ENCODE measurements at regions not wholly inside any gene's neighbourhood (a gene's known extent, or its start where the extent isn't known, plus 50 kb on each side); places are given as distances from the start of the nearest gene placed in this dataset.

- no peak for DNase-seq
These were observed 149.9 kb downstream of the SHQ1 start for GRCh38 chr3:72698154-72698917.

GRCh38 chr3:72697717-72698116 is 150.5 kb downstream of the SHQ1 start:
- no peak for DNase-seq

- DNase-seq, result no peak
These were observed 151.4 kb downstream of the SHQ1 start for GRCh38 chr3:72696815-72697214.

- DNase-seq, result no peak
These were observed 153.8 kb downstream of the SHQ1 start for GRCh38 chr3:72694398-72694797.

GRCh38 chr3:72692990-72693389 is 155.3 kb downstream of the SHQ1 start:
- no peak for DNase-seq

GRCh38 chr3:72690629-72691028 is 157.6 kb downstream of the SHQ1 start:
- DNase-seq, result no peak

GRCh38 chr3:72682936-72683452 is 165.3 kb downstream of the SHQ1 start:
- DNase-seq, result no peak

GRCh38 chr3:72681598-72681997 is 166.6 kb downstream of the SHQ1 start:
- DNase-seq, result no peak

GRCh38 chr3:72680766-72681165 is 167.5 kb downstream of the SHQ1 start:
- no peak for DNase-seq

- DNase-seq, result peak in 13 of 51 donors; percentile 1 to 51 (median 11)
These were observed 168.6 kb downstream of the SHQ1 start for GRCh38 chr3:72679540-72680198.

- no peak for DNase-seq
These were observed 169.4 kb downstream of the SHQ1 start for GRCh38 chr3:72678867-72679266.

- no peak for DNase-seq
These were observed 169.9 kb downstream of the SHQ1 start for GRCh38 chr3:72678380-72678779.

- no peak for DNase-seq
These were observed 173.0 kb downstream of the SHQ1 start for GRCh38 chr3:72675243-72675642.

GRCh38 chr3:72673011-72673771 is 175.1 kb downstream of the SHQ1 start:
- DNase-seq, result no peak

- no peak for DNase-seq
These were observed 179.0 kb downstream of the SHQ1 start for GRCh38 chr3:72669224-72669623.

- DNase-seq, result no peak
These were observed 181.8 kb downstream of the SHQ1 start for GRCh38 chr3:72666447-72666755.

GRCh38 chr3:72665701-72666446 is 182.4 kb downstream of the SHQ1 start:
- peak in 4 of 51 donors; percentile 6 to 11 (median 10) for DNase-seq

GRCh38 chr3:72665103-72665502 is 183.1 kb downstream of the SHQ1 start:
- DNase-seq, result no peak

- peak in 1 of 51 donors; percentile 44 for DNase-seq
These were observed 183.9 kb downstream of the SHQ1 start for GRCh38 chr3:72664184-72664975.

GRCh38 chr3:72663429-72663828 is 184.8 kb downstream of the SHQ1 start:
- DNase-seq, result peak in 16 of 51 donors; percentile 6 to 80 (median 27)

GRCh38 chr3:72661115-72661457 is 187.2 kb downstream of the SHQ1 start:
- DNase-seq, result peak in 31 of 51 donors; percentile 3 to 67 (median 22)
